Spleen (tissue), 7 donors: ENCODE measurements at regions not wholly inside any gene's neighbourhood (a gene's known extent, or its start where the extent isn't known, plus 50 kb on each side); places are given as distances from the start of the nearest gene placed in this dataset.

Experiments
- CTCF ChIP-seq, 11 experiments: fragments of 200-600 bp in 7 of 11; fragments of 450-650 bp in 4 of 11; sonication (generic) in 4 of 11; IDR thresholded peaks in 8 of 11; conservative IDR thresholded peaks in 3 of 11; 1 replicate in 7 of 11; 2 replicates in 4 of 11; pipeline versions ENCODE4 v1.4.0 to v1.8.0; 2016 to 2021; ENCODE audit warnings: antibody characterized with exemption in 11 of 11, inconsistent platforms in 4 of 11, mild to moderate bottlenecking in 1 of 11
- POLR2A ChIP-seq, 3 donors: fragments of 450-650 bp; IDR thresholded peaks; one replicate each; pipeline ENCODE4 v1.5.1; 2017; ENCODE audit warnings: antibody characterized with exemption in 3 of 3, mild to moderate bottlenecking in 1 of 3
- donor health status: DM: no; HTN: no; CAD: no; lungs with moderate emphysema.
- donor health status: DM: no; HTN: no; CAD: no.
- donor health status: DM: no; HTN: no; CAD: no.

- TF ChIP-seq POLR2A (IDR thresholded peaks at IDR 0.05) (no peak), CTCF (IDR thresholded peaks at IDR 0.05 in 8 of 11, conservative IDR thresholded peaks at IDR 0.05 in 3 of 11) (no peak)
These were observed 86.0 kb upstream of the FER start for GRCh38 chr5:108661590-108662219.
